ENCODE measurements at regions not wholly inside any gene's neighbourhood (a gene's known extent, or its start where the extent isn't known, plus 50 kb on each side); places are given as distances from the start of the nearest gene placed in this dataset.

- Histone ChIP-seq H3K9me3 (ENCODE audit: control insufficient read depth in 4 of 4, insufficient read depth in 3 of 4, low read length in 3 of 4) (no peaks in the 10 kb centered on the region), H3K27me3 (ENCODE audit: control insufficient read depth in 3 of 3, insufficient read depth in 3 of 3, low read length in 2 of 3) (no peaks in the 10 kb centered on the region), H3K4me1 (ENCODE audit: control insufficient read depth in 5 of 5, insufficient read depth in 5 of 5, low read length in 5 of 5) (peaks cover 0 to 17% (median 0%) of the 10 kb centered on the region in 5 donors), H3K4me3 (no peak overlapping the region), H3K36me3 (ENCODE audit: control insufficient read depth in 4 of 4, insufficient read depth in 4 of 4, low read length in 4 of 4) (no peaks in the 10 kb centered on the region), H3K27ac (ENCODE audit: low read depth in 1 of 2, low read length in 1 of 2) (no peak overlapping the region), H3K9ac (ENCODE audit: insufficient read depth in 1 of 2, low read length in 2 of 2) (no peak overlapping the region)
- no peak for TF ChIP-seq CTCF (IDR thresholded peaks at IDR 0.05; ENCODE audit: control extremely low read depth, extremely low read depth)
- ATAC-seq (ENCODE audit: insufficient read depth, low FRiP score) (no peak), DNase-seq (peak in 2 of 3 donors; percentile 64 to 65)
- 80 to 87% methylated on average over 2 of the region's 2 CpGs for WGBS, 2 donors
These were observed 92.9 kb downstream of the SPATA31D1 start for GRCh38 chr9:82081496-82081895.

GRCh38 chr9:82082563-82082962 lies 94.0 kb downstream of the SPATA31D1 start:
- H3K9me3 ChIP-seq (ENCODE audit: control insufficient read depth in 4 of 4, insufficient read depth in 3 of 4, low read length in 3 of 4) = no peaks in the 10 kb centered on the region
- H3K36me3 ChIP-seq (ENCODE audit: control insufficient read depth in 4 of 4, insufficient read depth in 4 of 4, low read length in 4 of 4) = peaks cover 0 to 2% (median 0%) of the 10 kb centered on the region in 4 donors
- no peak for DNase-seq
- no peak for TF ChIP-seq CTCF (IDR thresholded peaks at IDR 0.05; ENCODE audit: control extremely low read depth, extremely low read depth)
- H3K4me3 ChIP-seq = no peak overlapping the region
- H3K4me1 ChIP-seq (ENCODE audit: control insufficient read depth in 5 of 5, insufficient read depth in 5 of 5, low read length in 5 of 5) = peaks cover 0 to 17% (median 0%) of the 10 kb centered on the region in 5 donors
- no peak overlapping the region for H3K9ac ChIP-seq (ENCODE audit: insufficient read depth in 1 of 2, low read length in 2 of 2)
- H3K27me3 ChIP-seq (ENCODE audit: control insufficient read depth in 3 of 3, insufficient read depth in 3 of 3, low read length in 2 of 3) = no peaks in the 10 kb centered on the region
- no peak overlapping the region for H3K27ac ChIP-seq (ENCODE audit: low read depth in 1 of 2, low read length in 1 of 2)
- no peak for ATAC-seq (ENCODE audit: insufficient read depth, low FRiP score)

DNA sequence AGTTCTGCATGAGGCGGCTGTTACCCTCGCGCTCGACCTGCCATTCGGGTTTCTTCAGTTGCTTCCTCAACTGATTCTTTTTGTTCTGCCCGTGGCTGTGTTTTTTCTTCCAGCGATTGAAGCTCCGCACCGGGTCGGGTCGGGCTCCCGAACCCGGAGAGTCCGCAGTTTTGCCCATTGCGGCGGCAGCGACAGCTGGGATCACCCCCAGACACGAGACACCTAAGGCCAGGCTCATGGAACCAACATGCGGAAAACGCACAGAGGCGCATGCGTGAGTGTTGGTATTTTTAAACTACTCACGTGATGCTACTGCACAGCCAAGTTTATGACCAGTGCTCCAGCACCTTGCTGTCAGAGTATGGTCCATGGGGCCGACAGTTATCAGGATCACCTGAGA lies 100.0 kb downstream of the SPATA31D1 start:
- no peak for TF ChIP-seq CTCF (IDR thresholded peaks at IDR 0.05; ENCODE audit: control extremely low read depth, extremely low read depth)
- ATAC-seq (ENCODE audit: insufficient read depth, low FRiP score) = no peak
- 96% methylated on average over 24 of the region's 24 CpGs for WGBS, 2 donors

DNA sequence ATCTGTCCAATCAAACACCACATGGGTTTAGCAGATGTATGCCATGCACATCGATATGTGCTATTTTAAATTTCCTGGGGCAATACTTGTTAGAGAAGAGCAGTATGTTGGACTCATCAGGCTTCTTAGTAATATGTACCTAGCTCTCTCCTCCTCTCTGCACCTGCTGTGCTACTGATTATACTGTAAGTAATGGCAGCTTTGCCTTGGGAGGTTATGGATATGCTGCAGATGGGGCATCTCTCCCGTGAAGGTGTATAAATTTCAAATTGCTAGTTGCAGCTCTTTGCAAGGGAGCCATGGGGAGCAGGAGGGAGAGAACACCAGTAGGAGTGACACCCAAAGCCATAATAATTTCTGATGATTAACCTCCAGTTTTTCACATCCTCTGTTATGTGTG lies 101.5 kb downstream of the SPATA31D1 start:
- Histone ChIP-seq H3K4me1 (ENCODE audit: control insufficient read depth in 5 of 5, insufficient read depth in 5 of 5, low read length in 5 of 5) (no peaks in the 10 kb centered on the region), H3K9me3 (ENCODE audit: control insufficient read depth in 4 of 4, insufficient read depth in 3 of 4, low read length in 3 of 4) (no peaks in the 10 kb centered on the region), H3K36me3 (ENCODE audit: control insufficient read depth in 4 of 4, insufficient read depth in 4 of 4, low read length in 4 of 4) (peaks cover 0 to 3% (median 0%) of the 10 kb centered on the region in 4 donors), H3K4me3 (no peak overlapping the region), H3K27ac (ENCODE audit: low read depth in 1 of 2, low read length in 1 of 2) (no peak overlapping the region), H3K27me3 (ENCODE audit: control insufficient read depth in 3 of 3, insufficient read depth in 3 of 3, low read length in 2 of 3) (no peaks in the 10 kb centered on the region), H3K9ac (ENCODE audit: insufficient read depth in 1 of 2, low read length in 2 of 2) (no peak overlapping the region)
- WGBS, 2 donors = 90 to 97% methylated on average over 2 of the region's 2 CpGs
- DNase-seq = no peak
- no peak for TF ChIP-seq CTCF (IDR thresholded peaks at IDR 0.05; ENCODE audit: control extremely low read depth, extremely low read depth)
- no peak for ATAC-seq (ENCODE audit: insufficient read depth, low FRiP score)

More for the DNA sequence above, 100.0 kb downstream of the SPATA31D1 start:
- Histone ChIP-seq H3K4me3 (no peak overlapping the region), H3K36me3 (ENCODE audit: control insufficient read depth in 4 of 4, insufficient read depth in 4 of 4, low read length in 4 of 4) (peaks cover 0 to 3% (median 0%) of the 10 kb centered on the region in 4 donors), H3K9ac (ENCODE audit: insufficient read depth in 1 of 2, low read length in 2 of 2) (no peak overlapping the region), H3K4me1 (ENCODE audit: control insufficient read depth in 5 of 5, insufficient read depth in 5 of 5, low read length in 5 of 5) (no peaks in the 10 kb centered on the region), H3K27ac (ENCODE audit: low read depth in 1 of 2, low read length in 1 of 2) (no peak overlapping the region), H3K9me3 (ENCODE audit: control insufficient read depth in 4 of 4, insufficient read depth in 3 of 4, low read length in 3 of 4) (no peaks in the 10 kb centered on the region), H3K27me3 (ENCODE audit: control insufficient read depth in 3 of 3, insufficient read depth in 3 of 3, low read length in 2 of 3) (no peaks in the 10 kb centered on the region)
- no peak for DNase-seq

Measured in lung (tissue), 11 donors.